ENCODE measurements at regions not wholly inside any gene's neighbourhood (a gene's known extent, or its start where the extent isn't known, plus 50 kb on each side); places are given as distances from the start of the nearest gene placed in this dataset.

DNA sequence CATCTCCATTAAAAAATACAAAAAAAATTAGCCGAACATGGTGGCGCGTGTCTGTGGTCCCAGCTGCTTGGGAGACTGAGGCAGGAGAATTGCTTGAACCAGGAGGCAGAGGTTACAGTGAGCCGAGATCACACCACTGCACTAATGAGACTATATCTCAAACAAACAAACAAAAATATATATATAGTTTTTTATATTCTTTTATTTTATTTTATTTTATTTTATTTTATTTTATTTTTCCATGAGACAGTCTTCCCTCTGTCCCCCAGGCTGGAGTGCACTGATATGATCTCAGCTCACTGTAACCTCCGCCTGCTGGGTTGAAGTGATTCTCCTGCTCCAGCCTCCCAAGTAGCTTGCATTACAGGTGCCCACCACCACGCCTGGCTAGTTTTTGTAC, 79.5 kb downstream of the IRF2BPL start:
- no peak for DNase-seq (ENCODE audit: low spot score)

GRCh38 chr14:76948213-76948947, 80.1 kb downstream of the IRF2BPL start:
- no peak for DNase-seq (ENCODE audit: low spot score)

- DNase-seq (ENCODE audit: low spot score): no peak
Measured at GRCh38 chr14:76947838-76948184, 80.7 kb downstream of the IRF2BPL start.

DNA sequence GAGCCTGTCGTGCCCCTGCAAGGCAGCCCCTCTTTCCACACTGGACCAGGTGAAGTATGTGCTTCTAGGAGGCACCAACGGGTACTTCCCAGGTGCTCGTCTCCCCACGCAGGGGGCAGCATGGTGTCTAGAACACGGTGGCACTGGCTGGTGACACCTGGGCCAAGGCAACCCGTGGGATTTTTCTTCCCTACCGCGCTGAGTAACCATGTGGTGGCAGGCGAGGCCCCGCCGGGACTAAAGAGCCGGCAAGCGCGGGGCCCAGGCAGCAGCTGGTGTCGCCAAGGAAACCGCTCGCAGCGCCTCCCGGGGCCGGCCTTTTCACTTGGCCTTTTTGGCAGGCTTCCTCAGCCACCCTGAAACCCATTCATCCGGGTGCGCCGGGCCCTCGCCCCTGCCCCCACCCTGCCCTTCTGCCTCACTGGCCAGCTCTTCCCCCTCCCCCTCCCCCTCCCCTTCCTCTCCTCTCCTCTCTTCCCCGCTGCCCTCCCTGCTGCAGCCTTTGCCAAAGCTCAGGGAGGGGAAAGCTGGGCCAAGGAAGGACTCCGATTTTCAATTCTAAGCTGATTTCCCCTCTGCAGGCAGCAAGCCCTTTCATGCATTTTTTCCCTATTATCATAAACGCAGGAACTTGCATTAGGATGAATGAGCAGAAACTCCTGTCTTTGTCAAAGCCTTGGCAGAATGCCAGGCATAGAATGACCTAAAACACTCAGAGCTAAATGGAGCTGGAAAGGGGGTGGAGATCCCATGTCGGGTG, 81.2 kb downstream of the IRF2BPL start:
- DNase-seq (ENCODE audit: low spot score): peak; percentile 89

- no peak for DNase-seq (ENCODE audit: low spot score)
Measured at GRCh38 chr14:76946753-76947077, 81.8 kb downstream of the IRF2BPL start.

DNA sequence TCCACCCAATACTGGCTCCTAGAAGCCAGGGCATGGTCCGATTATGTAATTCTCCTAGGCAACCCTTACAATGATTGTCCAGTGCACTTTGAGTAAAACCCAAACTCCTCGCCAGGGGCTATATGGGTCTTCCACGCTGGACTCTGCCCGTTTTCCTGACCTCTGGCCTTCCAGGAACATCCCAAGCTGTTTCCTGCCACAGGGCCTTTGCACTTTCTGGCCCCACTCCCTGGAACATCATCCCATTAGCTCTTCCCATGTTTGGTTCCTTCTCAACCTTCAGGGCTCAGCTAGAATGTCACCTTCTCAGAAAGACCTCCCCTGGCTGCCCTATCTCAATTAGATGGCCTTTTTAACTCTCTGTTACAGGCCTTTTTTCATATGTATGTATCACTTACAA, 85.4 kb downstream of the IRF2BPL start:
- DNase-seq (ENCODE audit: low spot score): no peak

DNA sequence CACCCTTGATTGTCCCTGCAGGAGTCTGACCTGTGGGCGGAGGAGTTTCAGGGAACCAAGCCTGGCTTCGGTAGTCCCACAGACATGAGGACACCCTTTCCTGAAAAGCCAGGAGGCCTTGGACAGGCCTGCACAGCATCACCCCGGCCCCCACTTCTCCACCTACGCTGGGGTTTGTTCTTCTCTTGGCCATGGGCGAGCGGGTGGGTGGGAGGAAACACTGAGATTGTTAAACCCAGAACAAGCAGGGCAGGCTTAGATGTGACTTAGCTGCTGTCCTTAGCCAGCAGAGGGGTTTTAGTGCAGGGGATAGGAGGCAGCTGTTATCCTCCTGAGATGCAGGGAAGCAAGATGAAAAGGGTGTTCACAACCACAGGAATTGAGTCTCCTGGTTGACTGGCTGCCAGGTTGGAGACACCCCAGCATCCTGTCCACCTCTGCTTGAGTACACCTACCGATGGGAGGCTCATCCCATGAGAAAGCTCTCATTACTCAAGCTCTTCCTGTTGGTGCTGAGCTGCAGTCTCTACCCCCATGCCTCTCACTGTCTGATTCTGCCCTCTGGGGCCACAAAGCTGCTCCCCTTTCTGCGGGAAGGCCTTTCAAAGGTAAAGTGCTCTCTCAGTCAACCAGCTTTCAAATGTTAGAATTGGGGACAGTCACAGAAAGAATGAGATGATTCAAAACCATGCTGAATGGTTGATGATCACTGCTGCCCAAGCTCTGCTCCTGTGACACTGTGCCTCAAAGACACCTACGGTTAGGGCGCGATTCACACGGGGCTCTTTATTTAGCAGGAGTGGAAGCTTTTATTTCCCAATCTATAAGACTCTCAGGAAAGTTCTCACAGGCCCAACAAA, 86.3 kb downstream of the IRF2BPL start:
- no peak for DNase-seq (ENCODE audit: low spot score)

DNA sequence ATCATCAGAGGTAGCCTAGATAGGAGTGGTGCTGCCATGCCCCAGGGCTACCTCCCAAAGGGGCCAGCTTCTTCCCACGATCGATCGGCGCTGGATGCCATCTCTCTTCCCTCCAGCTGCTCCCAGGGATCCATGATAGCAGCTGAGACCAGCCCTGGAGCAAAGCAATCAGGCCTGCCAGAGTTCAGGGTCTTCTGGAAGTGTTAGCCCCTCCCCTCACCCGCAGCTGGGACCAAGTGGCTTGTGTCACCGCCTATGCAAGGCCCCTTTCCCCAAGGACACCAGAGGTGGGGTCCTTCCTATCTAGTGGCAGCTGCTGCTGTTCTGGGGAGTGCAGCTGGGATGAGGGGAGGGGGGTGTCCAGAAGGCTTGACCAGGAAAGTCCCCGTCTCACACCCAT, 87.0 kb downstream of the IRF2BPL start:
- DNase-seq (ENCODE audit: low spot score): no peak

- DNase-seq (ENCODE audit: low spot score): no peak
Measured at GRCh38 chr14:76940021-76940760, 88.3 kb downstream of the IRF2BPL start.

GRCh38 chr14:76939015-76939742, 89.3 kb downstream of the IRF2BPL start:
- no peak for DNase-seq (ENCODE audit: low spot score)

DNA sequence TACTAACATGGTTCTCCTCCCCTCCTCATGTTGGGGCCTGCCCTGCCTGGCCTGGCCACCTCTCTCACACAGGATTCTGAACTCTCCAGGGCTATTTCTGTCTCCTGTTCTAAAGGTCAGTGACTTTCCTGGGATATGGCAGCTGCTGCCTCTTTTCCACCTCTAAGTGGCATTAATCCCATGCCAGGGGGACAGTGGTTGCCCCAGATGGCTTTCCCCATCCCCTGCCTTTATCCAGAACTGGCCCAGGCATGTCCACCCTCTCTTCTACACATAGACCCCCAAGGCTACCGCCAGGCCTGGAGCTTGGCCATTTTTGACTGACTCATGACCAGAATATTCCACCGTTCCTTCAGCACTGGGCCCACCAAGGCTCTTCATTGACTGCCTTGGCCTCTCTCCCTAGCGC, 90.4 kb downstream of the IRF2BPL start:
- no peak for DNase-seq (ENCODE audit: low spot score)

DNA sequence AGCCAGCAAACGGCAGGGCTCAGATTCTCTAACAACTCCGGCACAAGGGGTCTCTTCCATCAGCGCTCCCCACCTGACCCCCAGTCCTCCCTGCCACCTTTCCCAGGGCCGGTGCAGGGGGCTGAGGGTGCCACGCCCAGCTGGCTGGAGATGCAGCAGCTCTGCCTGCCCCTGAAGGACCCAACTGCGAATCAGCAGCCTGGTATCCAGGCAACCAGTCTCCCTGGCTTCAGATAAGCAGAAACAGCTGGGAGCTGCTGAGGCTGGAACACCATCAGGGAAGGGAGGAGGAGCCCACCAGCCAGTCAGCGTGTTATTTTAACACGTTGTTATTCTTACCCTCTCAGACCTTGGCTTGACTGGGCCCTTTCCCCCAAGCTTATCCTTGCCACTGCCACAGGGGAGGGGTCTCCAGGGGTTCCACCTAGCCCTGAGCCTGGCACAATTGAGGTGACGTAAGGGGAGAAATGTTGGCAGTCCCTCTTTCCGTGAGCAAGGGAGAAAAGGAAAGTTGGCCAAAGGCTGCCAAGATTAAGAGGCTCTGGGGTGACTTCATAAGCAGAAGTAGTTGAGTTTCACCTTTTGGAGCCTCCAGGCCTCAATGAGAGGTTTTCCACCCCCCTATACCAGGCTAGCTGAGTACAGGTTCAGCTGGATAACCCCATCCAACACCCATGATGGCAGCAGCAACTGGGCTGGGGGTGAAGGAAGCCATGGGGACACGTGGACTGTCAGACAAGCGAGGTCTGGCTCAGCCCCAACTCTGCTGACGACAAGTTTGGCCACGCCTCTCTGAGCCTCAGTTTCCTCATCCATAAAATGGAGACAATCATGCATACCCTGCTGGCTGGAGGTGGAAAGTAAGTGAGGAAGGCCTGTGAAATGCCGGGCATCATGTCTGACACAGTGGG, 91.1 kb downstream of the IRF2BPL start:
- peak; percentile 91 for DNase-seq (ENCODE audit: low spot score)

DNA sequence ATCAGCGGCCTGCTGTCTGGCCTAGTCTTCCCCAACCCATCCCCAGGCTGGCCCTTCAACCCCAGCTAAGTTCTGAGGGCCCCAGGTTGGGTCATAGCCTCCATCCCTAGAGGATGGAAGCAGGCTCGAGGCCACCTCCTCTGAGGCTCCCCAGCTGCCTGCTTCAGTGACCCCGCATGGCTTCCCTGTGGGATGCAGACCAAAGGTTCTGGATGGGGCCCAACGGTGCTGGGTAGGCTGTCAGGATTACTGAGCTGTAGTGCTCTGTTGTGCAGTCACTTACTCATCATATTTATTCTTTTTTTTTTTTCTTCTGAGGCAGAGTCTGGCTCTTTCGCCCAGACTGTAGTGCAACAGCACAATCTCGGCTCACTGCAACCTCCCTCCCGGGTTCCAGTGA, 92.0 kb downstream of the IRF2BPL start:
- DNase-seq (ENCODE audit: low spot score): peak; percentile 65

GRCh38 chr14:76933515-76933914, 95.0 kb downstream of the IRF2BPL start:
- DNase-seq (ENCODE audit: low spot score): no peak

- DNase-seq (ENCODE audit: low spot score): no peak
Measured at GRCh38 chr14:76931631-76932402, 96.7 kb downstream of the IRF2BPL start.

DNA sequence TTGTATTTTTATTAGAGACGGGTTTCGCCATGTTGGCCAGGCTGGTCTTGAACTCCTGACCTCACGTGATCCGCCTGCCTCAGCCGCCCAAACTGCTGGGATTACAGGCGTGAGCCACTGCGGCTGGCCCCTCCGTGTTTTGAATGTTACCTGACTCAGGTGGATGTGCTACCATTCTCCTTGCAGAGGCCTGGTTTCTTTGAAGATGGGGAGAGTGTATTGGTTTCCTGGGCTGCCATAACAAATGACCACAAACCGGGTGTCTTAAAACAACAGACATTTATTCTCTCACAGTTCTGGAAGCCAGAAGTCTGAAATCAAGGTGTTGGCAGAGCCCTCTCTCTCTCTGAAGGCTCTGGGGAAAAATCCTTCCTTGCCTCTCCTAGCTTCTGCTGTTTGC, 98.0 kb downstream of the IRF2BPL start:
- no peak for DNase-seq (ENCODE audit: low spot score)

GRCh38 chr14:76929927-76930326, 98.6 kb downstream of the IRF2BPL start:
- DNase-seq (ENCODE audit: low spot score): no peak

GRCh38 chr14:76927971-76928700, 100.4 kb downstream of the IRF2BPL start:
- no peak for DNase-seq (ENCODE audit: low spot score)

Data from GM03348 (cell line).